ENCODE measurements at regions not wholly inside any gene's neighbourhood (a gene's known extent, or its start where the extent isn't known, plus 50 kb on each side); places are given as distances from the start of the nearest gene placed in this dataset.

DNA sequence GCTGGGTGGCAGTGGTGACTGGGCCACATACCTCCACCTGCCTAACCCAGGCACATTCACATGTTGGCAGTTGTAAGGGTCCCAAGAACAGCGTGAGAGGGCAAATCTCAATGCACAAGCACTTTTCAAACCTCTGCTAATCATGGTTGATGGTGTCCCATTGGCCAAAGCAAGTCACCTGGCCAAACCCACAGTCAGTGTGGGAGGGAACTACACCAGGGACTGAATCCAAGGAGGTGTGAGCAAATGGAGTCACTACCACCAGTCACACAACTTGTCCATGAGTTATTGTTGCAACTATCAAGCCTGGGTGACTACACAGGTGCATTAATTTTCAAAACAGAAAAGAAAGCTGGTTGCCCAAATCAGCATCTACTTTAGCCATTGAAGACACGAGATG lies 260.1 kb downstream of the BCOR start:
- CTCF ChIA-PET, result no interaction called here
- no peaks in the 10 kb centered on the region for H3K9me3 Mint-ChIP-seq
- intact Hi-C loops (cut with micrococcal nuclease), result no loop called here
- no peaks in the 10 kb centered on the region for H3K36me3 Mint-ChIP-seq (ENCODE audit: low read depth)
- DNase-seq, result no peak
- peaks cover 18% of the 10 kb centered on the region for H3K27me3 Mint-ChIP-seq
- H3K27ac Mint-ChIP-seq, result no peak overlapping the region
- no peak overlapping the region for H3K4me3 Mint-ChIP-seq
- no peak for ATAC-seq (ENCODE audit: low read depth)
- POLR2A ChIA-PET, result interaction anchor here (0.5 kb wide), 1 partner anchor 457 kb away, joined by 5 read pairs; no protein-coding TSS in a partner anchor
- TF ChIP-seq, protein P1, sequence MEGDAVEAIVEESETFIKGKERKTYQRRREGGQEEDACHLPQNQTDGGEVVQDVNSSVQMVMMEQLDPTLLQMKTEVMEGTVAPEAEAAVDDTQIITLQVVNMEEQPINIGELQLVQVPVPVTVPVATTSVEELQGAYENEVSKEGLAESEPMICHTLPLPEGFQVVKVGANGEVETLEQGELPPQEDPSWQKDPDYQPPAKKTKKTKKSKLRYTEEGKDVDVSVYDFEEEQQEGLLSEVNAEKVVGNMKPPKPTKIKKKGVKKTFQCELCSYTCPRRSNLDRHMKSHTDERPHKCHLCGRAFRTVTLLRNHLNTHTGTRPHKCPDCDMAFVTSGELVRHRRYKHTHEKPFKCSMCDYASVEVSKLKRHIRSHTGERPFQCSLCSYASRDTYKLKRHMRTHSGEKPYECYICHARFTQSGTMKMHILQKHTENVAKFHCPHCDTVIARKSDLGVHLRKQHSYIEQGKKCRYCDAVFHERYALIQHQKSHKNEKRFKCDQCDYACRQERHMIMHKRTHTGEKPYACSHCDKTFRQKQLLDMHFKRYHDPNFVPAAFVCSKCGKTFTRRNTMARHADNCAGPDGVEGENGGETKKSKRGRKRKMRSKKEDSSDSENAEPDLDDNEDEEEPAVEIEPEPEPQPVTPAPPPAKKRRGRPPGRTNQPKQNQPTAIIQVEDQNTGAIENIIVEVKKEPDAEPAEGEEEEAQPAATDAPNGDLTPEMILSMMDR (IDR thresholded peaks at IDR 0.05), result no peak
- H3K4me1 Mint-ChIP-seq, result no peaks in the 10 kb centered on the region

DNA sequence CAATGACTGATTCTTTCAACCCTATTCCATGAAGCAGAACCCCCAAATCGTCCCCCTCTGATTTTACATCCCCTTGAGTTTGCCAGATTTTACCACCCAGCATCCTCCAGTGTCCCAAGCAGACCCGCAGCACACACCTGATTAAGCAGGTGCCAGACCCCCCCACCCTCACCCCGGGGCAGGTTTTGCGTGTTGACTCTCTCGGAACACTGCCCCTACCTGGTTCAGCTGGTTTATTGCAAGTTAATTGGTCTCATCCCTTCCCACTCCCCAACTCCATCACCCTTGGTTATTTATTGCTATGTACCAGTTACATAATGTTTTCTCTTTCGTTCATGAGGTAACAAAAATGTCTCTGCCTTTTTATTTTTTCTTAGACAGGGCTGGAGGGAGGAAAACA lies 258.4 kb downstream of the BCOR start:
- H3K9me3 Mint-ChIP-seq, result no peaks in the 10 kb centered on the region
- peaks cover 19% of the 10 kb centered on the region for H3K27me3 Mint-ChIP-seq
- intact Hi-C loops (cut with micrococcal nuclease), result no loop called here
- CTCF ChIA-PET, result no interaction called here
- H3K4me3 Mint-ChIP-seq, result no peak overlapping the region
- ATAC-seq (ENCODE audit: low read depth) (no peak), DNase-seq (no peak)
- TF ChIP-seq, protein P1 (IDR thresholded peaks at IDR 0.05), result no peak
- H3K36me3 Mint-ChIP-seq (ENCODE audit: low read depth), result no peaks in the 10 kb centered on the region
- H3K4me1 Mint-ChIP-seq, result no peaks in the 10 kb centered on the region
- H3K27ac Mint-ChIP-seq, result no peak overlapping the region
- POLR2A ChIA-PET, result interaction anchor here (1.4 kb wide), 1 partner anchor 15 kb away, joined by 4 read pairs; no protein-coding TSS in a partner anchor

DNA sequence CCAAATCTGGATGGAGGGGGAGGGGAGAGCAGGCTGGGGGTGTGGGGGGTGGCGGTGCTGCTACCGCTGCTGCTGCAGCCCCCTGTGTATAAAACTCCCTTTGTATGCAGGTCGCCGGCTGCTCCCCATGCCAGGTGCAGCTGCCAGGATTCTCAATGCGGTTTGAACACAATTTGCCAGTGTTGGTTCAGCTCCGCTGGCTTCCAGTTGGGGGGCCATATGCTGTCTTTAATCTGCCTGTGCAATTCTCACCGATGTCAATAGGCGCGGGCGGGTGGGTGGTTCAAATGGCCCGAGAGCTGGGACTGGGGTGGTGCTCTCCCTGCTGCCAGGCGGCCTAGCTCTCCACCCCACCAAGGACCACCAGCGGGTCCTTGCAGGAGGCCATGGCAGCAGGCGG lies 257.6 kb downstream of the BCOR start:
- Mint-ChIP-seq H3K4me3 (no peak overlapping the region), H3K36me3 (ENCODE audit: low read depth) (no peaks in the 10 kb centered on the region), H3K27ac (no peak overlapping the region), H3K4me1 (no peaks in the 10 kb centered on the region), H3K9me3 (no peaks in the 10 kb centered on the region), H3K27me3 (peaks cover 15% of the 10 kb centered on the region)
- DNase-seq (no peak), ATAC-seq (ENCODE audit: low read depth) (no peak)
- TF ChIP-seq, protein P1 (IDR thresholded peaks at IDR 0.05), result no peak
- ChIA-PET CTCF (no interaction called here), POLR2A (interaction anchor here (0.7 to 1.4 kb wide), 3 partner anchors 11 to 258 kb away, joined by 4 to 6 read pairs (median 4); partner anchors contain the start of gene BCOR)
- intact Hi-C loops (cut with micrococcal nuclease), result no loop called here

DNA sequence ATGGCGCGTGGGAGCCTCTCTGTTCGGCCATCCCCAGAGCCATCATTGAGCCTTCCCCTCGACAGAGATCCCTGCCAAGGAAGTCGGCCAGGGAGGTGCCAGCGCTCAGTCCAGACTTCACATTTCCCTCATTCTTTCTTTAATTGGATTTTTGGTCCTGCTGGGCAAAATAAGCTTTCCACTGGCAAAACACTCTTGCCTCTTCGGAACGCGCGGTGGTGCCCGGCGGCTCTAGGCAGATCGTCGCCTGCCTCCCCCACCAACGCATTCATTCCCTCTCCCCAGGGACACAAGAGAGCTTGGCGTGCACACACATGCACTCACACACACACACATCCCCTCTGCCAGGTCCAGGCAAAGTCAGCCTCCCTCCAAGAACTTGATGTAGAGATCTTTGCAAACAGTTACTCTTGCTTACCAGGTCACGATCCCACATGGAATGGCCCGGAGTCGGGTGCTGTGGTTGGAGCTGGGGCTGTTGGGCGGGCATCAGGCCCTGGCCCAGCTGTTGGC lies 257.1 kb downstream of the BCOR start:
- POLR2A ChIA-PET, result interaction anchor here (0.8 kb wide), 1 partner anchor 257 kb away, joined by 6 read pairs; the partner anchor contains the start of gene BCOR
- DNase-seq (no peak), ATAC-seq (ENCODE audit: low read depth) (no peak)
- Mint-ChIP-seq H3K36me3 (ENCODE audit: low read depth) (no peaks in the 10 kb centered on the region), H3K27me3 (peaks cover 14% of the 10 kb centered on the region), H3K4me3 (no peak overlapping the region), H3K27ac (peak overlapping the region; percentile 18), H3K9me3 (no peaks in the 10 kb centered on the region), H3K4me1 (no peaks in the 10 kb centered on the region)
- intact Hi-C loops (cut with micrococcal nuclease), result no loop called here
- TF ChIP-seq, protein P1 (IDR thresholded peaks at IDR 0.05), result no peak
- CTCF ChIA-PET, result no interaction called here

DNA sequence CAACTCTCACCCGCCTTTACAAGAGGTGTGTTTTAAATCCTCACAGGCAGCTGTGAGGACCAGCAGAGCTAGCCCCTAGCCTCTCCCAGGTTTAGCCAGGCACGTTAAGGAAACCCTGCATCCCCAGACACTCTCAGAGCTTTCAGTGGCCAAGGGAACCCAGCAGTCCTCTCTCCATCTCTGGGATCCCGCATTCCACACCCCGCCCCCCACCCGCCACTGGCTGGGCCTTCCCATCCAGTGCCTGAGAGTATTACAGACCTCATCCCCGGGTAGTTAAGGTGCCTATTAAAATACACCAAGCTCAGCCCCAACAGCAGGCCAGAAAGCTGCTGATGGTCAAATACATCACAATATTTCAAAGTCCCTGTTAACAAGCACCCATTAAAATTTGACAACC lies 256.2 kb downstream of the BCOR start:
- Mint-ChIP-seq H3K27ac (no peak overlapping the region), H3K4me3 (no peak overlapping the region), H3K27me3 (peaks cover 12% of the 10 kb centered on the region), H3K9me3 (no peaks in the 10 kb centered on the region), H3K36me3 (ENCODE audit: low read depth) (no peaks in the 10 kb centered on the region), H3K4me1 (no peaks in the 10 kb centered on the region)
- ChIA-PET POLR2A (interaction anchor here (0.6 kb wide), 1 partner anchor 245 kb away, joined by 4 read pairs; no protein-coding TSS in a partner anchor), CTCF (no interaction called here)
- ATAC-seq (ENCODE audit: low read depth) (no peak), DNase-seq (no peak)
- intact Hi-C loops (cut with micrococcal nuclease), result no loop called here
- TF ChIP-seq, protein P1 (IDR thresholded peaks at IDR 0.05), result no peak
